ENCODE measurements at regions not wholly inside any gene's neighbourhood (a gene's known extent, or its start where the extent isn't known, plus 50 kb on each side); places are given as distances from the start of the nearest gene placed in this dataset.
A peak's percentile ranks its signal among the peaks of the same experiment; 100 is the strongest.

DNA sequence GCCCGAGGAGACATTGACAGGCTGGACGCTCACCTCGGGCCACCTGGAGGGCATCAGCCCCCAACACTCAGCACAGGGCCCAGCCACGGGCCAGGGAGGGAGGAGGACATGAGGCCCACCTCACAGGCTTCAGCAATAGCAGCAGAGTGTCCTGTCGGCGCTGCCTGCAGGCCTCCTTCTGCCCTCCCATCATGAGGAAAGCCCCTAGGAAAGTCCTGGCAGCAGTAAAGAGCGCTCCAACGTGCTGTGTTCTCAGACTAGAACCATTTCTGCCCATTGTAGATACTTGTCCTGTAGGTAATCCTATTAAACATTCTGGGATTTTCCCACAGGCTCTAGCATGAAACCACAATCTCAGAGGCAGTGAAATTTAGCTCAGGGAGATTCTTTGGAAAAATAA lies 62.0 kb upstream of the GALNT2 start:
- no peaks in the 10 kb centered on the region for H3K36me3 ChIP-seq (ENCODE audit: control insufficient read depth, insufficient read depth, low read length)
- peaks cover 5% of the 10 kb centered on the region for H3K27me3 ChIP-seq (ENCODE audit: control insufficient read depth, insufficient read depth, low read length)
- 58% methylated on average over 6 of the region's 8 CpGs for WGBS (ENCODE audit: insufficient coverage)
- peaks cover 28% of the 10 kb centered on the region for H3K4me1 ChIP-seq (ENCODE audit: control insufficient read depth, insufficient read depth, low read length)
- no peak overlapping the region for H3K4me3 ChIP-seq (ENCODE audit: low read length)
- H3K9me3 ChIP-seq (replicated peaks; ENCODE audit: control insufficient read depth, low read depth, low read length): no peaks in the 10 kb centered on the region
- no peak for DNase-seq
- no peak overlapping the region for H3K27ac ChIP-seq (ENCODE audit: low read length)

DNA sequence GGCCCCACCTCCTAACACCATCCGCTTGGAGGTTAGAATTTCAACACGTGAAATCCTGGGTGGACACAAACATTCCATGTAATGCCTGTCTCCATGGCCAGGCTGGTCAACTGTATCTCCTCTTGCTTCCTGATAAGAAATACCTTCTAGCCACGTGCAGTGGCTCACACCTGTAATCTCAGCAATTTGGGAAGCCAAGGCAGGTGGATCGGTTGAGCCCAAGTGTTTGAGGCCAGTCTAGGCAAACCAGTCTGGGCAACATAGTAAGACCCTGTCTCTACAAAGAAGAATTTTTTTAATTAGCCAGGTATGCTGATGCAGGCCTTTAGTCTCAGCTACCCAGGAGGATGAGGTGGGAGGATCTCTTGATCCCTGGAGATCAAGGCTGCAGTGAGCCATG lies 58.3 kb upstream of the GALNT2 start:
- 77% methylated on average over 3 of the region's 4 CpGs for WGBS (ENCODE audit: insufficient coverage)
- no peak overlapping the region for H3K4me3 ChIP-seq (ENCODE audit: low read length)
- no peaks in the 10 kb centered on the region for H3K36me3 ChIP-seq (ENCODE audit: control insufficient read depth, insufficient read depth, low read length)
- no peak for DNase-seq
- H3K9me3 ChIP-seq (replicated peaks; ENCODE audit: control insufficient read depth, low read depth, low read length): no peaks in the 10 kb centered on the region
- H3K4me1 ChIP-seq (ENCODE audit: control insufficient read depth, insufficient read depth, low read length): peaks cover 16% of the 10 kb centered on the region
- H3K27ac ChIP-seq (ENCODE audit: low read length): no peak overlapping the region
- H3K27me3 ChIP-seq (ENCODE audit: control insufficient read depth, insufficient read depth, low read length): peaks cover 6% of the 10 kb centered on the region

DNA sequence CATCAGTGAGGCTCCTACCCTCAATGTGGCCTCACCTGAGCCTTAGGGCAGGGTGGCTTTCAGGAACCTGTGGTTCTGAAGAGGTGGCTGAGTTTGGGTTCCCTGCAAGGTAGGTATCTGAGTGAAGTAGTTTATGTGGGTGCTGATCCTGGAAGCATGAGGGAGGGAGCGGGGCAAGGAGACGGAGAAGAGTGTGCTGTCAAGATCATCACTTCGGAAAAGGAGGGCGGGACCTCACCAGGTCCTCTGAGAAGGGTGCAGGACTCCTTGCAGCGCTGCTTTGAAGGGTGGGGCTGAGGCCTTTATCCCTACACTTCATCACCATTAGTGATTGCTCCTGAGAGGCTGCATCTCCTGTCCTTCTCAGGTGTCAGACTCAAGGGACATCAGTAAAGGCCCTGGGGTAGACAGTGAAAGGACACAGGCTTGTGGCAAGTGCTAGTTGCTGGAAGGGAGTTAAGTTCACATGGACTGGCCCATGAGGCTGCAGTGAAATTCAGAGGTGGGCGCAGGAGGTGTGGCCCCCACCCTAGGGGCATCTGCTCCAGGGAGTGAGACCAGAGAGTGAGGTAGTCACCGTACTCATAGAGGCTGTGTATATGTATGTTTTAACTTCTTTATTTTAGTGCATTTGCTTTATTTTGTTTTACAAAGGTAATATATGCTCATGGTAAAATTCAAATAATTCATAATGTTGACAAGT lies 57.3 kb upstream of the GALNT2 start:
- WGBS (ENCODE audit: insufficient coverage): 100% methylated on average over 2 of the region's 7 CpGs
- no peak for DNase-seq
- H3K27ac ChIP-seq (ENCODE audit: low read length): no peak overlapping the region
- H3K27me3 ChIP-seq (ENCODE audit: control insufficient read depth, insufficient read depth, low read length): peaks cover 4% of the 10 kb centered on the region
- peaks cover 16% of the 10 kb centered on the region for H3K4me1 ChIP-seq (ENCODE audit: control insufficient read depth, insufficient read depth, low read length)
- no peak overlapping the region for H3K4me3 ChIP-seq (ENCODE audit: low read length)
- no peaks in the 10 kb centered on the region for H3K36me3 ChIP-seq (ENCODE audit: control insufficient read depth, insufficient read depth, low read length)
- no peaks in the 10 kb centered on the region for H3K9me3 ChIP-seq (replicated peaks; ENCODE audit: control insufficient read depth, low read depth, low read length)

DNA sequence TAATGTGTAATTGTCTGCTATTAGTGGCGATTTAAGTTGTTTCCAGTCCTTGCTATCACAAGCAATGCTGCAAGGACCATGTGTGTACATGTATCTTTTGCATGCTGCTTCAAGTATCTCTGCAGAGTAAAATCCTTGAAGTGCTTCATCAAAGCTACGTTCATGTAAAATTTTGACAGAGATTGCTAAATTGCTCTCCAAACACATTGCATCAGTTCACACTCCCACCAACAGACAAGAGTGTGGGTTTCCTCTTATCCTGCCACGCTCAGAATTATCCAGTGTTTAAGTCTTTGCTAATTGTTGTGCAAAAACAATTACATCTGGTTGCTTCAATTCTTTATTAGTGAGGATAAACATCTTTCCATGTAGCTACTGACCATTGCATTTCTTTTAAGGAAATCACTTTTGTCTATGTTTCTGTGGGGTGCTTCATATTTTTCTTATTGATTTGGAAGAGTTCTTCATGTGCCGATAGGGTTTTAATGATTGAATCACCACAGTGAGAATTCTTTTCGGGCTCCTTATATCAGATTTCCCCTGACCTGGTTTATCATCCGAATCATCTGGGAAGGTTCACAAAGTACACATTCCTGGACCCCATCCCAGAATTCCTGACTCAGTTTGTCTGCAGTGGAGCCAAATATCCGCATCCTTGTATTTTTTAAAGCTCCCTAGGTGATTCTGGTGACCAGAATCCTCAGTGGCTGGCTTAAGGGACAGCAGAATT lies 56.3 kb upstream of the GALNT2 start:
- no peak overlapping the region for H3K4me3 ChIP-seq (ENCODE audit: low read length)
- WGBS (ENCODE audit: insufficient coverage): 67% methylated on average over 4 of the region's 7 CpGs
- DNase-seq: no peak
- no peaks in the 10 kb centered on the region for H3K9me3 ChIP-seq (replicated peaks; ENCODE audit: control insufficient read depth, low read depth, low read length)
- peaks cover 4% of the 10 kb centered on the region for H3K27me3 ChIP-seq (ENCODE audit: control insufficient read depth, insufficient read depth, low read length)
- no peak overlapping the region for H3K27ac ChIP-seq (ENCODE audit: low read length)
- no peaks in the 10 kb centered on the region for H3K36me3 ChIP-seq (ENCODE audit: control insufficient read depth, insufficient read depth, low read length)
- H3K4me1 ChIP-seq (ENCODE audit: control insufficient read depth, insufficient read depth, low read length): peaks cover 16% of the 10 kb centered on the region

DNA sequence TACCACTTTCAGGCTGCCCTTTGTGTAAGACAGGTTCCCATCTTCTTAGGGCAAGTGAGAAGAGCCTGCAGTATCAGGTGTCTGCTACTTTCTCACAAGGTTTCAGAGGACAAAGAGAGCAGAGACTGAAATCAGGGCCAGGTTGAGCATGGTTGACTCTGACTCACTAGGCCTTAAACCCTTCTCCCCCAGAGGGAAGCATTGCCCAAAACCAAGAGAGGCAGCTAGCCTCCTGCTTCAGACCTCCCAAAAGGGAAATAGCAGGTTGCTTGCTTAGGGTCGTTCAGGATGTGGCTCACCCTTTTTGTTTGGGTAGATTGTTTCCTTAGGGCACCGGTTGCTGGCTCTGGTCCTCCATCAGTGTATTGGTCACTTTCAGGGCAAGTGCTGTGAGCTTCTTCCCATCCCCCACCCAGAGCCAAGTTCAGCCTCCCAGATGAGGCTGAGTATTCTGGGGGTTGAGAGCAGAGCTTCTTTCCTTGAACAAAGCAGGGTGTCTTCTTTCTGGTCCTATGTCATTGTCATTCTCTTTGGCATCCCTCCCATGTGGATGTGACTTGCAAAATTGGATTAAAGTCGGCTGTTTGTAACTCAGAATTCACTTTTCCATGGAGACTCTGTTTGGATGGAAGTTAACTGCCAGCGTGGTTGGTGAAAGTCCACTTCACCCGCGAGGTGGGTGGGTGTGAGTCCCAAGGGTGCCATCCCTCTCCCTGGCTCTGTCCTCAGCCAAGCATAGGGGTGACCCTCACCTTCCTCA lies 55.5 kb upstream of the GALNT2 start:
- Histone ChIP-seq H3K27ac (ENCODE audit: low read length) (no peak overlapping the region), H3K27me3 (ENCODE audit: control insufficient read depth, insufficient read depth, low read length) (peaks cover 2% of the 10 kb centered on the region)
- WGBS (ENCODE audit: insufficient coverage): no CpG with 5 or more reads among the region's 6 CpGs

DNA sequence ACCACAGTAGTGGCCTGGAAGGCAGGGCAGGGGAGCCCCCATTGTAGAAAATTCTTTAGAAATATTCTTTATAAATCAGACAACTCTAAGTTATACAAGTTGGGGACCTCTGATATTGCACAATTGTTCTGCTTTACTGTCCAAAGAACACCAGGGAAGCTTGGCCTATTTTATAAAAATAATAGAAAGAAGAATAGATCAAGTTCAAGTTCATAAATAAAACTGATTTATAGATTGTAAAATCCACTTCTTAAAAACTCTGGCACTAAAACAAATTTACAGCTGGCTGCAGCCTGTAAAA lies 55.0 kb upstream of the GALNT2 start:
- Histone ChIP-seq H3K27ac (ENCODE audit: low read length) (no peak overlapping the region), H3K9me3 (replicated peaks; ENCODE audit: control insufficient read depth, low read depth, low read length) (no peaks in the 10 kb centered on the region), H3K4me1 (ENCODE audit: control insufficient read depth, insufficient read depth, low read length) (peaks cover 16% of the 10 kb centered on the region), H3K27me3 (ENCODE audit: control insufficient read depth, insufficient read depth, low read length) (peaks cover 2% of the 10 kb centered on the region), H3K36me3 (ENCODE audit: control insufficient read depth, insufficient read depth, low read length) (no peaks in the 10 kb centered on the region), H3K4me3 (ENCODE audit: low read length) (no peak overlapping the region)
- DNase-seq: no peak

More for the DNA sequence above, 55.5 kb upstream of the GALNT2 start:
- Histone ChIP-seq H3K4me3 (ENCODE audit: low read length) (no peak overlapping the region), H3K4me1 (ENCODE audit: control insufficient read depth, insufficient read depth, low read length) (peaks cover 16% of the 10 kb centered on the region), H3K9me3 (replicated peaks; ENCODE audit: control insufficient read depth, low read depth, low read length) (no peaks in the 10 kb centered on the region), H3K36me3 (ENCODE audit: control insufficient read depth, insufficient read depth, low read length) (no peaks in the 10 kb centered on the region)
- DNase-seq: no peak

DNA sequence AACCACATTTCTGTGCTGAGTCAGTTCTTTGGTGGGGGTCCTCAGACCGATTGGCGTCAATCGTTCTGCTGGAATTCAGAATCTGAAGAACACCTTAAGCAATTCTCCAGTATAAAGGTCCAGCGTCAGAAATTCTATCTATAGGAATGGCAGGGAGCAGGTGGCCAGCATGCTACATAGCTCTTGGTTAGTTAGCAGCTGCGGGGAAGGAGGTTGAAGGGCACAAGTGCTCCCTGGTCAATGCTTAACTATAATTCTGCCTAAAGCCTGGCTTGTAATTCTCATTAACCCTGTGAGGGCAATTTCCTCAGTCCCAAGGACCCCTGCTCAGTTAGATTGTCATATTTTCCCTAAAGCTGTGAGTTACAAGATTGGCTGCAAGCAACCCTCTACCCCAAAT lies 54.3 kb upstream of the GALNT2 start:
- Histone ChIP-seq H3K4me1 (ENCODE audit: control insufficient read depth, insufficient read depth, low read length) (peaks cover 16% of the 10 kb centered on the region), H3K4me3 (ENCODE audit: low read length) (no peak overlapping the region), H3K27ac (ENCODE audit: low read length) (peak overlapping the region; percentile 55), H3K9me3 (replicated peaks; ENCODE audit: control insufficient read depth, low read depth, low read length) (no peaks in the 10 kb centered on the region), H3K27me3 (ENCODE audit: control insufficient read depth, insufficient read depth, low read length) (peaks cover 2% of the 10 kb centered on the region), H3K36me3 (ENCODE audit: control insufficient read depth, insufficient read depth, low read length) (no peaks in the 10 kb centered on the region)
- no peak for DNase-seq
- 67% methylated on average over 1 of the region's 5 CpGs for WGBS (ENCODE audit: insufficient coverage)

DNA sequence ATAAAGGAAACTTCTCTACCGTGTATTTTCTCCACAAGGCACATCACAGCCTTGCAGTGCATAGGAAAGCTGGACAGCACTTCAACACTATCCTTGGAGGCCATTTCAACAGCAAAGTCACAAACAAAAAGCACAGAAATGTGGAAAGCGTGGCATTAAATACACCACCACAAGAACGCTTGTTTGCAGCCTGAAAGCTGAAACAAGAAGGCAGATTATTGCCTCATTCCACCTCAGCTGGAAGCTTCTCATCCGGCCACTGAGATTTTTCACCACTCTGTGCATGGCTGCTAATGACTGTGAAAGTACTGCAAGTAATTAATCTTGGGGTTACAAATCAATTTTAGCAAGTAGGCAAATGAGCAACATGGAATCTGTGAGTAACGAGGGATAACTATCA lies 50.9 kb upstream of the GALNT2 start:
- Histone ChIP-seq H3K4me3 (ENCODE audit: low read length) (no peak overlapping the region), H3K4me1 (ENCODE audit: control insufficient read depth, insufficient read depth, low read length) (peaks cover 15% of the 10 kb centered on the region), H3K27ac (ENCODE audit: low read length) (no peak overlapping the region), H3K36me3 (ENCODE audit: control insufficient read depth, insufficient read depth, low read length) (no peaks in the 10 kb centered on the region), H3K27me3 (ENCODE audit: control insufficient read depth, insufficient read depth, low read length) (peaks cover 2% of the 10 kb centered on the region), H3K9me3 (replicated peaks; ENCODE audit: control insufficient read depth, low read depth, low read length) (no peaks in the 10 kb centered on the region)
- WGBS (ENCODE audit: insufficient coverage): 60% methylated on average over 2 of the region's 5 CpGs
- no peak for DNase-seq

Measured in muscle of leg (tissue), 3 donors.